HL-60 (cell line): ENCODE measurements at regions not wholly inside any gene's neighbourhood (a gene's known extent, or its start where the extent isn't known, plus 50 kb on each side); places are given as distances from the start of the nearest gene placed in this dataset.

Experiments used
- DNase-seq, 2 experiments: peaks; one replicate each; pipeline ENCODE4 v3.0.0-alpha.2; 2010 to 2020; ENCODE audit warnings: low read depth in 1 of 2, low spot score in 1 of 2
- H3K27ac ChIP-seq: fragments of 250-450 bp; sonication (Bioruptor Pico); replicated peaks from 2 replicates; pipeline ENCODE4 v1.5.1; 2020; ENCODE audit warnings: mild to moderate bottlenecking, moderate library complexity
- H3K27me3 ChIP-seq: fragments of 250-450 bp; sonication (Bioruptor Pico); 2 replicates; pipeline ENCODE4 v1.5.1; 2021; ENCODE audit warnings: mild to moderate bottlenecking, moderate library complexity; ENCODE audit not compliant: insufficient read depth, poor library complexity, severe bottlenecking
- H3K4me3 ChIP-seq: replicated peaks from 2 replicates; pipeline ENCODE4 v1.5.1; 2011; ENCODE audit warnings: mild to moderate bottlenecking, control low read depth, low read length; ENCODE audit not compliant: insufficient read depth
- GABPA ChIP-seq: IDR thresholded peaks from 2 replicates; pipeline ENCODE4 v1.6.1; 2012; ENCODE audit warnings: low read depth
- POLR2AphosphoS5 ChIP-seq: IDR thresholded peaks from 2 replicates; pipeline ENCODE4 v1.6.1; 2012; ENCODE audit warnings: low read depth
- SPI1 ChIP-seq: IDR thresholded peaks from 2 replicates; pipeline ENCODE4 v1.6.1; 2012; ENCODE audit warnings: low read depth, mild to moderate bottlenecking, borderline replicate concordance
- TF ChIP-seq, protein P1 (sequence below): IDR thresholded peaks from 2 replicates; pipeline ENCODE4 v1.6.1; 2012; ENCODE audit warnings: low read depth; ENCODE audit not compliant: insufficient replicate concordance
- TF ChIP-seq, protein P2 (sequence below): IDR thresholded peaks from one replicate; pipeline ENCODE4 v1.5.1; 2011; ENCODE audit warnings: low read length, control low read depth, inconsistent platforms; ENCODE audit not compliant: insufficient read depth

DNA sequence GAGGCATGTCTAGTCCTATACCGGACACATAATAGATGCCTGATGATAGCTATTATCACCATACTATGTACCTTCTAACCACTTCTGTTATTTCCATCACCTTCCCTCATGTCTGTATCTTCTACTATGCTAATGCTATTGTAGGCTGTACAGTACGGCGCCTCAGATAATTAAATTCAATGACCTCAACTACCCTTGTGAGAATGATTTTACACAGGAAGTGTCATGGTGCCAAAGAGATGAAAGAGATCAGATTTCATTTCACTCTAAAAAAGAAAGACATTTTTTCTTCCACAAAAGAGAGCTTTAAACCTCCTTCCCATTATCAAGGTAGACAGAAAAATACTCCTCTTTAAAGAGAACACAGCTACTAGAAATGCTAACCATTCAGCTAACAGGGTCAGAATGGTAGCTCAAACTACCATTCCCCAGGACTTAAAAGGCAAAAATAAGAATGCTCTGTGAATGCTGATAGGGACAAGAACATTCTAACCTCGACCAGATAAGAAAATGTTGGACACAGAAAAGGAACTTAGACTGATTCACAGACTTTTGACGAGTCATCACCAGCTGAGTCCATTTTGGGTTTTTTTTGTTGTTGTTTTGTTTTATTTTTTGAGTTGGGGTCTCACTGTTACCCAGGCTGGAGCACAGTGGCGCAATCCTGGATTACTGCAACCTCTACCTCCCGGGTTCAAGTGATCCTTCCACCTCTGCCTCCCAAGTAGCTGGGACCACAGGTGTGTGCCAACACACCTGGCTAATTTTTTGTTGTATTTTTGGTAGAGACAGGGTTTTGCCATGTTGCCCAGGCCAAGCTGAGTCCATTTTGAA lies 99.2 kb upstream of the RAPGEF2 start:
- H3K4me3 ChIP-seq, result no peak overlapping the region
- H3K27ac ChIP-seq, result no peak overlapping the region
- TF ChIP-seq SPI1 (no peak), GABPA (no peak), POLR2AphosphoS5 (no peak)
- TF ChIP-seq, protein P1, sequence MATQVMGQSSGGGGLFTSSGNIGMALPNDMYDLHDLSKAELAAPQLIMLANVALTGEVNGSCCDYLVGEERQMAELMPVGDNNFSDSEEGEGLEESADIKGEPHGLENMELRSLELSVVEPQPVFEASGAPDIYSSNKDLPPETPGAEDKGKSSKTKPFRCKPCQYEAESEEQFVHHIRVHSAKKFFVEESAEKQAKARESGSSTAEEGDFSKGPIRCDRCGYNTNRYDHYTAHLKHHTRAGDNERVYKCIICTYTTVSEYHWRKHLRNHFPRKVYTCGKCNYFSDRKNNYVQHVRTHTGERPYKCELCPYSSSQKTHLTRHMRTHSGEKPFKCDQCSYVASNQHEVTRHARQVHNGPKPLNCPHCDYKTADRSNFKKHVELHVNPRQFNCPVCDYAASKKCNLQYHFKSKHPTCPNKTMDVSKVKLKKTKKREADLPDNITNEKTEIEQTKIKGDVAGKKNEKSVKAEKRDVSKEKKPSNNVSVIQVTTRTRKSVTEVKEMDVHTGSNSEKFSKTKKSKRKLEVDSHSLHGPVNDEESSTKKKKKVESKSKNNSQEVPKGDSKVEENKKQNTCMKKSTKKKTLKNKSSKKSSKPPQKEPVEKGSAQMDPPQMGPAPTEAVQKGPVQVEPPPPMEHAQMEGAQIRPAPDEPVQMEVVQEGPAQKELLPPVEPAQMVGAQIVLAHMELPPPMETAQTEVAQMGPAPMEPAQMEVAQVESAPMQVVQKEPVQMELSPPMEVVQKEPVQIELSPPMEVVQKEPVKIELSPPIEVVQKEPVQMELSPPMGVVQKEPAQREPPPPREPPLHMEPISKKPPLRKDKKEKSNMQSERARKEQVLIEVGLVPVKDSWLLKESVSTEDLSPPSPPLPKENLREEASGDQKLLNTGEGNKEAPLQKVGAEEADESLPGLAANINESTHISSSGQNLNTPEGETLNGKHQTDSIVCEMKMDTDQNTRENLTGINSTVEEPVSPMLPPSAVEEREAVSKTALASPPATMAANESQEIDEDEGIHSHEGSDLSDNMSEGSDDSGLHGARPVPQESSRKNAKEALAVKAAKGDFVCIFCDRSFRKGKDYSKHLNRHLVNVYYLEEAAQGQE, result no peak
- TF ChIP-seq, protein P2, sequence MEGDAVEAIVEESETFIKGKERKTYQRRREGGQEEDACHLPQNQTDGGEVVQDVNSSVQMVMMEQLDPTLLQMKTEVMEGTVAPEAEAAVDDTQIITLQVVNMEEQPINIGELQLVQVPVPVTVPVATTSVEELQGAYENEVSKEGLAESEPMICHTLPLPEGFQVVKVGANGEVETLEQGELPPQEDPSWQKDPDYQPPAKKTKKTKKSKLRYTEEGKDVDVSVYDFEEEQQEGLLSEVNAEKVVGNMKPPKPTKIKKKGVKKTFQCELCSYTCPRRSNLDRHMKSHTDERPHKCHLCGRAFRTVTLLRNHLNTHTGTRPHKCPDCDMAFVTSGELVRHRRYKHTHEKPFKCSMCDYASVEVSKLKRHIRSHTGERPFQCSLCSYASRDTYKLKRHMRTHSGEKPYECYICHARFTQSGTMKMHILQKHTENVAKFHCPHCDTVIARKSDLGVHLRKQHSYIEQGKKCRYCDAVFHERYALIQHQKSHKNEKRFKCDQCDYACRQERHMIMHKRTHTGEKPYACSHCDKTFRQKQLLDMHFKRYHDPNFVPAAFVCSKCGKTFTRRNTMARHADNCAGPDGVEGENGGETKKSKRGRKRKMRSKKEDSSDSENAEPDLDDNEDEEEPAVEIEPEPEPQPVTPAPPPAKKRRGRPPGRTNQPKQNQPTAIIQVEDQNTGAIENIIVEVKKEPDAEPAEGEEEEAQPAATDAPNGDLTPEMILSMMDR, result no peak
- DNase-seq, result no peak
- no peaks in the 10 kb centered on the region for H3K27me3 ChIP-seq

DNA sequence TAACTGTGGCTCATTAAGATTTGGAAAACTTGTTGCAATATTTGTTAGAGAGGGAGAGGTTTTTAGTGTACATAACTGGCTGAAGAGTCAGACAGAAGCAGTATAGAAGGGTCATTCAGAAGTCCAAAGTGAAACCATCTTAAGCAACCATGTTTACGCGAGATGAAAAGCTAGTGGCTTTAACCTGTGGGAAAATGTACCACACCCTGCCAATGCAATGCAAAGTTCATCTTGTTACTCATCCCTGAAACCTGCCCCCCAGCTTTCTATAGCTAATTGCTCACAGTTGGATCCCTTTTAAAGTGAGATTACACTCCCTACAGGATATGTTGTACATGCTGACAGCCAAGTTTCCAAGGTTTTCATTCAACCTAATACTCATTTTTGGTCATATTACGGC lies 96.7 kb upstream of the RAPGEF2 start:
- TF ChIP-seq, protein P1, result no peak
- TF ChIP-seq, protein P2, result no peak
- TF ChIP-seq SPI1, result no peak
- no peak for TF ChIP-seq GABPA
- no peak for TF ChIP-seq POLR2AphosphoS5
- Histone ChIP-seq H3K4me3 (no peak overlapping the region), H3K27me3 (no peaks in the 10 kb centered on the region), H3K27ac (no peak overlapping the region)
- DNase-seq, result no peak

DNA sequence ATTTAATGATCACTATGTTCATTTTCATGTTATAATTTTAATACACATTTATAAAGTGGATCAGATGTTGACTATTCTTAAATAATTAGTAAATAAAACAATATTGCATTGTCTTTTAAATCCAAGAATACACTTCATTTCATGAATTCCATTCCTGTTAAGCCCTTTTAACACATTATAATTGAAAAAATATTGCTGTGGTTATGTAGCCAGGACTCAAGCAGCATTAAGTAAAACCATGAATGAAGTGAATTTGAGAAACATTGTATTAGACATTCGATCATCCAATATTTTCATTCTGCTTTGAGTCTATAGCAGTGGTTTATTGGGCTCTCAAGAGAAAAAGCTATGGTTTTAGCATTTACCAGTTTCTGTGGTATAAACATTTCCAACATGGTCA lies 94.2 kb upstream of the RAPGEF2 start:
- no peak overlapping the region for H3K27ac ChIP-seq
- H3K27me3 ChIP-seq, result no peaks in the 10 kb centered on the region
- TF ChIP-seq, protein P2, result no peak
- TF ChIP-seq SPI1 (no peak), GABPA (no peak), POLR2AphosphoS5 (no peak)
- TF ChIP-seq, protein P1, result no peak
- DNase-seq, result no peak
- H3K4me3 ChIP-seq, result no peak overlapping the region
